H1 (cell line): ENCODE measurements at regions not wholly inside any gene's neighbourhood (a gene's known extent, or its start where the extent isn't known, plus 50 kb on each side); places are given as distances from the start of the nearest gene placed in this dataset.

Source experiments
- CTCF ChIA-PET: fragments of 300-600 bp; sonication (Branson Sonifier 250); formaldehyde crosslinking; loops from one replicate; lab custom pipeline; 2021; ENCODE audit not compliant: partially characterized antibody; lab: Charles Lee
- POLR2A ChIA-PET: fragments of 300-600 bp; sonication (Branson Sonifier 250); formaldehyde crosslinking; loops from one replicate; lab custom pipeline; 2021; ENCODE audit warnings: inconsistent platforms; ENCODE audit not compliant: partially characterized antibody; lab: Charles Lee
- DNase-seq, 2 experiments: peaks; one replicate each; pipeline versions ENCODE4 v3.0.0 to v3.0.0-alpha.2; 2010 to 2022; ENCODE audit warnings: low spot score in 2 of 2, low read depth in 1 of 2, mixed read lengths in 1 of 2
- FAIRE-seq: peaks from 2 replicates; lab custom pipeline; 2011; peaks lifted over from hg19 to GRCh38; lab: Jason Lieb, UNC
- H2AFZ ChIP-seq: 2 replicates; pipeline ENCODE4 v1.8.1; 2012; ENCODE audit warnings: low read length, inconsistent platforms
- H2AK5ac ChIP-seq: 2 replicates; pipeline ENCODE4 v1.6.1; 2013; ENCODE audit warnings: low read depth, low read length
- H2BK120ac ChIP-seq: replicated peaks from 2 replicates; pipeline ENCODE3; 2013; ENCODE audit warnings: low read depth, low read length, inconsistent platforms
- H2BK12ac ChIP-seq: 2 replicates; pipeline ENCODE4 v1.6.1; 2013; ENCODE audit warnings: low read depth, low read length
- H2BK15ac ChIP-seq: 2 replicates; pipeline ENCODE4 v1.6.1; 2013; ENCODE audit warnings: low read length
- H2BK20ac ChIP-seq: 2 replicates; pipeline ENCODE4 v1.6.1; 2013; ENCODE audit warnings: low read length
- H2BK5ac ChIP-seq: 2 replicates; pipeline ENCODE4 v1.6.1; 2013; ENCODE audit warnings: low read depth, low read length
- H3K14ac ChIP-seq: 2 replicates; pipeline ENCODE4 v1.6.1; 2013; ENCODE audit warnings: inconsistent platforms; ENCODE audit not compliant: insufficient read length
- H3K18ac ChIP-seq: 2 replicates; pipeline ENCODE4 v1.6.1; 2013; ENCODE audit warnings: low read length; ENCODE audit errors: extremely low read depth
- H3K23ac ChIP-seq: 2 replicates; pipeline ENCODE4 v1.6.1; 2013; ENCODE audit warnings: inconsistent platforms; ENCODE audit not compliant: insufficient read length
- H3K23me2 ChIP-seq: 2 replicates; pipeline ENCODE4 v1.6.1; 2013; ENCODE audit warnings: low read depth, low read length
- H3K27ac ChIP-seq: 2 replicates; pipeline ENCODE4 v1.6.1; 2011; ENCODE audit warnings: low read depth, low read length, inconsistent platforms
- H3K27me3 ChIP-seq, 4 experiments: replicated peaks in 1 of 4; 1 replicate in 1 of 4; 2 replicates in 3 of 4; pipeline versions ENCODE4 v1.6.1 to v1.8.1; 2011 to 2013; ENCODE audit warnings: low read length in 3 of 4, mild to moderate bottlenecking in 3 of 4, inconsistent platforms in 2 of 4, mixed read lengths in 2 of 4, moderate library complexity in 1 of 4; ENCODE audit not compliant: control insufficient read depth in 3 of 4, insufficient read depth in 3 of 4; ENCODE audit errors: extremely low read depth in 1 of 4
- H3K36me3 ChIP-seq, 4 experiments: 2 replicates each; pipeline versions ENCODE4 v1.6.1 to v1.8.1; 2011 to 2013; ENCODE audit warnings: mild to moderate bottlenecking in 4 of 4, low read length in 3 of 4, moderate library complexity in 2 of 4, control low read depth in 1 of 4, inconsistent platforms in 1 of 4; ENCODE audit not compliant: insufficient read depth in 4 of 4, control insufficient read depth in 2 of 4
- H3K4ac ChIP-seq: replicated peaks from 2 replicates; pipeline ENCODE3; 2013; ENCODE audit warnings: low read length, low read depth, mixed read lengths, inconsistent platforms; ENCODE audit not compliant: insufficient read length
- H3K4me1 ChIP-seq, 4 experiments: replicated peaks in 1 of 4; 1 replicate in 1 of 4; 2 replicates in 3 of 4; pipeline versions ENCODE4 v1.6.1 to v1.8.1; 2011 to 2013; ENCODE audit warnings: low read length in 3 of 4, inconsistent platforms in 2 of 4, mixed read lengths in 1 of 4; ENCODE audit not compliant: insufficient read depth in 4 of 4, control insufficient read depth in 3 of 4
- H3K4me2 ChIP-seq, 2 experiments: 2 replicates each; pipeline versions ENCODE4 v1.6.1 to v1.8.1; 2011 to 2013; ENCODE audit warnings: low read depth in 2 of 2, low read length in 2 of 2, control low read depth in 1 of 2, inconsistent platforms in 1 of 2, mild to moderate bottlenecking in 1 of 2; ENCODE audit not compliant: insufficient read depth in 1 of 2
- H3K4me3 ChIP-seq, 4 experiments: fragments of 200-600, 300-600 bp in 1 of 4; sonication (generic), shearing (Covaris generic), sonication (Bioruptor Twin) in 1 of 4; 2 replicates each; pipeline versions ENCODE4 v1.5.1 to v1.8.1; 2011 to 2016; ENCODE audit warnings: low read length in 4 of 4, low read depth in 3 of 4, control low read depth in 2 of 4, inconsistent platforms in 2 of 4, mild to moderate bottlenecking in 2 of 4, mixed read lengths in 1 of 4, moderate library complexity in 1 of 4; ENCODE audit not compliant: insufficient read depth in 2 of 4; ENCODE audit errors: extremely low read depth in 1 of 4
- H3K56ac ChIP-seq: replicated peaks from 2 replicates; pipeline ENCODE3; 2013; ENCODE audit warnings: low read depth, mild to moderate bottlenecking, mixed read lengths, low read length, inconsistent platforms; ENCODE audit not compliant: insufficient read length
- H3K79me1 ChIP-seq: 2 replicates; pipeline ENCODE4 v1.6.1; 2013; ENCODE audit warnings: low read depth, low read length, control low read depth
- H3K79me2 ChIP-seq, 2 experiments: 2 replicates each; pipeline versions ENCODE4 v1.6.1 to v1.8.1; 2012 to 2013; ENCODE audit warnings: low read length in 2 of 2, mild to moderate bottlenecking in 2 of 2, inconsistent platforms in 1 of 2; ENCODE audit not compliant: insufficient read depth in 2 of 2, control insufficient read depth in 1 of 2
- H3K9ac ChIP-seq, 4 experiments: replicated peaks in 1 of 4; 1 replicate in 1 of 4; 2 replicates in 3 of 4; pipeline versions ENCODE4 v1.6.1 to v1.8.1; 2011 to 2013; ENCODE audit warnings: low read depth in 3 of 4, low read length in 3 of 4, control low read depth in 2 of 4, mild to moderate bottlenecking in 2 of 4, moderate library complexity in 2 of 4, inconsistent platforms in 1 of 4; ENCODE audit errors: extremely low read depth in 1 of 4
- H3K9me3 ChIP-seq, 2 experiments: 2 replicates each; pipeline versions ENCODE4 v1.6.1 to v1.8.1; 2012 to 2013; ENCODE audit warnings: mild to moderate bottlenecking in 2 of 2, moderate library complexity in 2 of 2, control low read depth in 1 of 2, inconsistent platforms in 1 of 2, low read depth in 1 of 2, low read length in 1 of 2, mixed read lengths in 1 of 2; ENCODE audit not compliant: insufficient read depth in 2 of 2
- H4K20me1 ChIP-seq, 2 experiments: replicated peaks in 1 of 2; 2 replicates each; pipeline versions ENCODE3 to v1.8.1; 2011 to 2013; ENCODE audit warnings: inconsistent platforms in 2 of 2, low read length in 2 of 2, mild to moderate bottlenecking in 1 of 2; ENCODE audit not compliant: insufficient read depth in 2 of 2, control insufficient read depth in 1 of 2
- H4K5ac ChIP-seq: 2 replicates; pipeline ENCODE4 v1.6.1; 2013; ENCODE audit warnings: low read length, low read depth, mixed read lengths, inconsistent platforms; ENCODE audit not compliant: insufficient read length
- H4K8ac ChIP-seq: 2 replicates; pipeline ENCODE4 v1.8.0; 2013; ENCODE audit warnings: mild to moderate bottlenecking, moderate library complexity, low read length, inconsistent platforms; ENCODE audit not compliant: insufficient read depth; ENCODE audit errors: extremely low read depth
- H4K91ac ChIP-seq: replicated peaks from 2 replicates; pipeline ENCODE3; 2013; ENCODE audit warnings: low read length, mixed read lengths, inconsistent platforms; ENCODE audit not compliant: insufficient read length
- CEBPB ChIP-seq: IDR thresholded peaks from 2 replicates; pipeline ENCODE4 v1.6.1; 2012; ENCODE audit warnings: low read depth, low read length
- SP4 ChIP-seq: IDR thresholded peaks from 2 replicates; pipeline ENCODE4 v1.6.1; 2012; ENCODE audit warnings: low read length, inconsistent platforms
- TAF1 ChIP-seq: IDR thresholded peaks from 2 replicates; pipeline ENCODE4 v1.6.1; 2011; ENCODE audit warnings: mild to moderate bottlenecking, low read depth, low read length
- WGBS, 2 experiments: shearing (Covaris generic) in 1 of 2; methylation state at CpG; one replicate each; pipeline versions ENCODE4 v1.1.6 to v1.1.7; 2013 to 2015; ENCODE audit warnings: low lambda C conversion rate in 2 of 2, mixed read lengths in 2 of 2, inconsistent platforms in 1 of 2, low coverage in 1 of 2, missing lambda C conversion rate in 1 of 2; ENCODE audit not compliant: insufficient replicate concordance in 2 of 2, insufficient coverage in 1 of 2, insufficient read length in 1 of 2; ENCODE audit errors: extremely low coverage in 1 of 2, missing lambda C conversion rate in 1 of 2; 5-methylcytosine and 5-hydroxymethylcytosine counted together
- TF ChIP-seq, protein P1 (sequence below): IDR thresholded peaks from 2 replicates; pipeline ENCODE4 v1.6.1; 2011; ENCODE audit warnings: low read depth, mild to moderate bottlenecking, low read length; ENCODE audit not compliant: insufficient read depth

DNA sequence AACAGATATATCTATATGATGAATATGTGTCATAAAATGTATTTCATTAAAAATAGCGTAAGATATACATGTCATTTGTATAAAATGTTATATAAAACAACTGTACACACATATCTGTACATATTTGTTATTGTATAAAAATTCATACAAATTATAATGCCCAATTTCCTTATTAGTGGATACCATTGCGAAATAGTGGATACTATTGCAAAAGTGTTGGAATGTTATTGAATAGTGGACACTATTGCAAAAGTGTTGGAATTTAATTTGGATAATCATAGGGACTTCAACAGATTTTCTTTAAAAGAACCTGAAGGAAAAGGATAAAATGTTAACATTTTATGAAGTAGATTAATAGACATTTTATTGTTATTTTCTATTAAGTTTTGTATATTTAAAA lies 487.4 kb downstream of the HAO1 start:
- no peak overlapping the region for H3K4ac ChIP-seq
- no peak overlapping the region for H3K4me2 ChIP-seq
- no peak overlapping the region for H2BK20ac ChIP-seq
- H2BK15ac ChIP-seq = no peak overlapping the region
- ChIA-PET CTCF (no interaction called here), POLR2A (no interaction called here)
- no peak overlapping the region for H3K9ac ChIP-seq
- no peak overlapping the region for H3K4me3 ChIP-seq
- H4K5ac ChIP-seq = no peak overlapping the region
- no peak overlapping the region for H4K8ac ChIP-seq
- no peaks in the 10 kb centered on the region for H3K36me3 ChIP-seq
- H2BK5ac ChIP-seq = no peak overlapping the region
- H3K23me2 ChIP-seq = no peaks in the 10 kb centered on the region
- no peaks in the 10 kb centered on the region for H3K79me1 ChIP-seq
- H3K56ac ChIP-seq = no peak overlapping the region
- H2BK12ac ChIP-seq = no peak overlapping the region
- no peak overlapping the region for H2AFZ ChIP-seq
- no peak overlapping the region for H3K27ac ChIP-seq
- H3K79me2 ChIP-seq = no peaks in the 10 kb centered on the region
- no peak overlapping the region for H3K18ac ChIP-seq
- no peak for FAIRE-seq
- no peak overlapping the region for H2BK120ac ChIP-seq
- H3K4me1 ChIP-seq = no peaks in the 10 kb centered on the region
- H3K23ac ChIP-seq = no peak overlapping the region
- H4K20me1 ChIP-seq = no peaks in the 10 kb centered on the region
- H3K9me3 ChIP-seq = no peaks in the 10 kb centered on the region
- WGBS, 2 experiments = 93% methylated on average over 2 of the region's 2 CpGs; no CpG with 5 or more reads in 1 of the 2 experiments
- DNase-seq = no peak
- H2AK5ac ChIP-seq = no peak overlapping the region
- no peaks in the 10 kb centered on the region for H3K27me3 ChIP-seq
- TF ChIP-seq TAF1 (no peak), CEBPB (peak; percentile 33; the same call in 1 of the 2 replicates), SP4 (no peak)
- TF ChIP-seq, protein P1, sequence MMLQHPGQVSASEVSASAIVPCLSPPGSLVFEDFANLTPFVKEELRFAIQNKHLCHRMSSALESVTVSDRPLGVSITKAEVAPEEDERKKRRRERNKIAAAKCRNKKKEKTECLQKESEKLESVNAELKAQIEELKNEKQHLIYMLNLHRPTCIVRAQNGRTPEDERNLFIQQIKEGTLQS = no peak
- H3K14ac ChIP-seq = no peak overlapping the region
- no peak overlapping the region for H4K91ac ChIP-seq
